Endodermal cell (in vitro differentiated cells): ENCODE measurements at regions not wholly inside any gene's neighbourhood (a gene's known extent, or its start where the extent isn't known, plus 50 kb on each side); places are given as distances from the start of the nearest gene placed in this dataset.

Source experiments
- DNase-seq: peaks from one replicate; pipeline ENCODE4 v3.0.0-alpha.2; 2017
- H3K27ac ChIP-seq: 2 replicates; pipeline ENCODE4 v1.5.1; 2013; ENCODE audit warnings: mild to moderate bottlenecking, low read depth, low read length, moderate library complexity
- H3K27me3 ChIP-seq: 2 replicates; pipeline ENCODE4 v1.6.1; 2013; ENCODE audit warnings: mild to moderate bottlenecking, low read length, moderate library complexity; ENCODE audit not compliant: insufficient read depth, control insufficient read depth, poor library complexity, severe bottlenecking
- H3K36me3 ChIP-seq: 2 replicates; pipeline ENCODE4 v1.7.0; 2013; ENCODE audit warnings: mild to moderate bottlenecking, low read length, moderate library complexity; ENCODE audit not compliant: control insufficient read depth, insufficient read depth
- H3K4me1 ChIP-seq: one replicate; pipeline ENCODE4 v1.7.0; 2013; ENCODE audit warnings: low read length; ENCODE audit not compliant: control insufficient read depth, insufficient read depth
- H3K4me3 ChIP-seq: 2 replicates; pipeline ENCODE4 v1.5.1; 2013; ENCODE audit warnings: mild to moderate bottlenecking, low read length, moderate library complexity
- H3K9ac ChIP-seq: 2 replicates; pipeline ENCODE4 v1.6.1; 2013; ENCODE audit warnings: mild to moderate bottlenecking, low read length, moderate library complexity; ENCODE audit not compliant: poor library complexity, severe bottlenecking; ENCODE audit errors: extremely low read depth
- H3K9me3 ChIP-seq: 2 replicates; pipeline ENCODE4 v1.6.1; 2013; ENCODE audit warnings: mild to moderate bottlenecking, low read length, moderate library complexity; ENCODE audit not compliant: control insufficient read depth
- H3K27ac Mint-ChIP-seq: 2 replicates; pipeline ENCODE4 v1.8.0; 2020; ENCODE audit warnings: mixed read lengths
- H3K27me3 Mint-ChIP-seq: 2 replicates; pipeline ENCODE4 v1.8.0; 2021; ENCODE audit warnings: mild to moderate bottlenecking, mixed read lengths; ENCODE audit not compliant: insufficient read depth
- H3K36me3 Mint-ChIP-seq: 2 replicates; pipeline ENCODE4 v1.8.0; 2020; ENCODE audit warnings: low read depth, mixed read lengths
- H3K4me1 Mint-ChIP-seq: 2 replicates; pipeline ENCODE4 v1.8.0; 2020; ENCODE audit warnings: mixed read lengths
- H3K4me3 Mint-ChIP-seq: 2 replicates; pipeline ENCODE4 v1.8.0; 2020; ENCODE audit warnings: mild to moderate bottlenecking, moderate library complexity, mixed read lengths
- H3K9me3 Mint-ChIP-seq: 2 replicates; pipeline ENCODE4 v1.8.0; 2020; ENCODE audit warnings: mild to moderate bottlenecking, mixed read lengths
- CTCF ChIP-seq: fragments of 200-600 bp; sonication (generic); conservative IDR thresholded peaks from 2 replicates; pipeline ENCODE4 v1.5.0; 2021; ENCODE audit warnings: antibody characterized with exemption, mild to moderate bottlenecking
- WGBS, 2 experiments: methylation state at CpG; one replicate each; pipeline versions ENCODE4 v1.1.5 to v1.1.7; 2013; ENCODE audit warnings: missing lambda C conversion rate in 2 of 2, mixed read lengths in 1 of 2; ENCODE audit not compliant: insufficient coverage in 1 of 2, insufficient read length in 1 of 2; 5-methylcytosine and 5-hydroxymethylcytosine counted together

- Histone ChIP-seq H3K36me3 (no peaks in the 10 kb centered on the region), H3K27me3 (no peaks in the 10 kb centered on the region), H3K27ac (no peak overlapping the region), H3K4me3 (no peak overlapping the region), H3K9me3 (no peaks in the 10 kb centered on the region), H3K4me1 (no peaks in the 10 kb centered on the region), H3K9ac (no peak overlapping the region)
- no peak overlapping the region for H3K27ac Mint-ChIP-seq
- H3K36me3 Mint-ChIP-seq, result no peaks in the 10 kb centered on the region
- H3K4me1 Mint-ChIP-seq, result peaks cover 1% of the 10 kb centered on the region
- 83 to 100% methylated on average over 4 of the region's 4 CpGs for WGBS, 2 experiments
- no peak overlapping the region for H3K4me3 Mint-ChIP-seq
- H3K9me3 Mint-ChIP-seq, result no peaks in the 10 kb centered on the region
- no peak for TF ChIP-seq CTCF
- no peaks in the 10 kb centered on the region for H3K27me3 Mint-ChIP-seq
- no peak for DNase-seq
Measured at GRCh38 chr21:26753822-26754221, 91.4 kb downstream of the ADAMTS1 start.

GRCh38 chr21:26752849-26753248 lies 92.4 kb downstream of the ADAMTS1 start:
- Mint-ChIP-seq H3K4me1 (peaks cover 1% of the 10 kb centered on the region), H3K4me3 (no peak overlapping the region), H3K36me3 (no peaks in the 10 kb centered on the region), H3K9me3 (no peaks in the 10 kb centered on the region), H3K27me3 (no peaks in the 10 kb centered on the region), H3K27ac (no peak overlapping the region)
- WGBS, 2 experiments, result 78 to 85% methylated on average over 1 of the region's 2 CpGs
- Histone ChIP-seq H3K9me3 (no peaks in the 10 kb centered on the region), H3K9ac (no peak overlapping the region), H3K4me1 (no peaks in the 10 kb centered on the region), H3K27ac (no peak overlapping the region), H3K36me3 (no peaks in the 10 kb centered on the region), H3K4me3 (no peak overlapping the region), H3K27me3 (no peaks in the 10 kb centered on the region)
- DNase-seq, result no peak
- no peak for TF ChIP-seq CTCF

GRCh38 chr21:26751305-26751704 lies 93.9 kb downstream of the ADAMTS1 start:
- 83 to 98% methylated on average over 2 to 4 of the region's 4 CpGs for WGBS, 2 experiments
- no peaks in the 10 kb centered on the region for H3K36me3 Mint-ChIP-seq

More at GRCh38 chr21:26751305-26751704, 93.9 kb downstream of the ADAMTS1 start:
- H3K4me1 ChIP-seq, result no peaks in the 10 kb centered on the region
- no peaks in the 10 kb centered on the region for H3K36me3 ChIP-seq
- H3K9me3 Mint-ChIP-seq, result no peaks in the 10 kb centered on the region
- no peak for TF ChIP-seq CTCF
- no peaks in the 10 kb centered on the region for H3K27me3 Mint-ChIP-seq
- no peaks in the 10 kb centered on the region for H3K9me3 ChIP-seq
- no peaks in the 10 kb centered on the region for H3K27me3 ChIP-seq
- H3K4me1 Mint-ChIP-seq, result no peaks in the 10 kb centered on the region
- DNase-seq, result no peak
- no peak overlapping the region for H3K9ac ChIP-seq
- H3K4me3 Mint-ChIP-seq, result no peak overlapping the region
- H3K4me3 ChIP-seq, result no peak overlapping the region
- no peak overlapping the region for H3K27ac ChIP-seq
- no peak overlapping the region for H3K27ac Mint-ChIP-seq
